Non-pigmented ciliary epithelial cell (primary cell): ENCODE measurements at regions not wholly inside any gene's neighbourhood (a gene's known extent, or its start where the extent isn't known, plus 50 kb on each side); places are given as distances from the start of the nearest gene placed in this dataset.
"Not testable (repeated sequence)": the region's sequence is repeated elsewhere in the genome, so short reads cannot be mapped to it uniquely, and the experiment has no call there.

ENCODE experiments used
- DNase-seq: peaks from one replicate; pipeline ENCODE4 v3.0.0-alpha.2; 2010; ENCODE audit warnings: low read depth

- no peak for DNase-seq
Measured at GRCh38 chrX:40887476-40887875, 152.1 kb upstream of the MED14 start.

- DNase-seq: no peak
Measured at GRCh38 chrX:40891798-40892197, 156.5 kb upstream of the MED14 start.

GRCh38 chrX:40893251-40893910 is 158.0 kb upstream of the MED14 start:
- DNase-seq: no peak

- DNase-seq: no peak
Measured at GRCh38 chrX:40895246-40895645, 159.9 kb upstream of the MED14 start.

GRCh38 chrX:40897718-40898270 is 162.5 kb upstream of the MED14 start:
- DNase-seq: no peak

GRCh38 chrX:40904739-40905138 is 169.4 kb upstream of the MED14 start:
- not testable (repeated sequence) for DNase-seq

GRCh38 chrX:40908026-40908425 is 172.7 kb upstream of the MED14 start:
- no peak for DNase-seq

GRCh38 chrX:40908857-40909475 is 173.6 kb upstream of the MED14 start:
- peak; percentile 48 for DNase-seq

- no peak for DNase-seq
Measured at GRCh38 chrX:40912166-40912565, 173.1 kb upstream of the USP9X start.

GRCh38 chrX:40912576-40912975 is 172.7 kb upstream of the USP9X start:
- no peak for DNase-seq

GRCh38 chrX:40920351-40920750 is 164.9 kb upstream of the USP9X start:
- DNase-seq: no peak

GRCh38 chrX:40922307-40922706 is 162.9 kb upstream of the USP9X start:
- peak; percentile 65 for DNase-seq

- DNase-seq: not testable (repeated sequence)
Measured at GRCh38 chrX:40926739-40927427, 158.4 kb upstream of the USP9X start.

- no peak for DNase-seq
Measured at GRCh38 chrX:40928076-40928475, 157.2 kb upstream of the USP9X start.

GRCh38 chrX:40931921-40932320 is 153.3 kb upstream of the USP9X start:
- no peak for DNase-seq

GRCh38 chrX:40933132-40933705 is 152.0 kb upstream of the USP9X start:
- DNase-seq: no peak

GRCh38 chrX:40933706-40934425 is 151.4 kb upstream of the USP9X start:
- no peak for DNase-seq

- no peak for DNase-seq
Measured at GRCh38 chrX:40936827-40937226, 148.4 kb upstream of the USP9X start.

GRCh38 chrX:40938423-40938822 is 146.8 kb upstream of the USP9X start:
- peak; percentile 26 for DNase-seq

- no peak for DNase-seq
Measured at GRCh38 chrX:40943093-40943641, 142.1 kb upstream of the USP9X start.

- peak; percentile 45 for DNase-seq
Measured at GRCh38 chrX:40945361-40945713, 139.9 kb upstream of the USP9X start.

- DNase-seq: peak; percentile 38
Measured at GRCh38 chrX:40947276-40947675, 138.0 kb upstream of the USP9X start.
